K562 (cell line): ENCODE measurements at regions not wholly inside any gene's neighbourhood (a gene's known extent, or its start where the extent isn't known, plus 50 kb on each side); places are given as distances from the start of the nearest gene placed in this dataset.

Experiments
- ATAC-seq: fragments of 200-7000 bp; cut with Tn5 transposase; 3 replicates; pipeline ENCODE4 v1.9.1; 2020; ENCODE audit warnings: moderate library complexity
- BruUV-seq: library from RNA; stranded (reverse); fragments of 400-500 nt; replicated peaks from 2 replicates; lab custom pipeline; 2021; lab: Mats Ljungman, UMichigan
- CTCF ChIA-PET: fragments of 300-600 bp; formaldehyde crosslinking; extraction: SDS; loops from one replicate; lab custom pipeline; 2021; ENCODE audit warnings: low intra/inter-chr PET ratio; lab: Yijun Ruan, JAX
- POLR2A ChIA-PET: fragments of 300-600, 350-650 bp; sonication (Branson Sonifier 250); formaldehyde crosslinking; extraction: SDS; loops from one replicate; lab custom pipeline; 2021; ENCODE audit warnings: antibody characterized with exemption, inconsistent platforms; lab: Yijun Ruan, JAX
- DNase-seq, 4 experiments: peaks; one replicate each; pipeline versions ENCODE4 v3.0.0 to v3.0.0-alpha.2; 2011 to 2018; ENCODE audit warnings: low spot score in 3 of 4, mixed read lengths in 3 of 4; ENCODE audit errors: extremely low read depth in 1 of 4
- FAIRE-seq: peaks from 2 replicates; lab custom pipeline; 2011; peaks lifted over from hg19 to GRCh38; lab: Jason Lieb, UNC
- H2AFZ ChIP-seq: 2 replicates; pipeline ENCODE4 v1.6.0; 2011; ENCODE audit warnings: low read depth, low read length, control low read depth, inconsistent platforms
- H3K27ac ChIP-seq: fragments of 200-600 bp; 3 replicates; pipeline ENCODE4 v1.8.0; 2011; ENCODE audit warnings: low read depth, mild to moderate bottlenecking, control low read depth, inconsistent platforms, low read length, moderate library complexity, mixed read lengths; ENCODE audit errors: extremely low read depth
- H3K27me3 ChIP-seq, 2 experiments: fragments of 300-600 bp in 1 of 2; 2 replicates in 1 of 2; 3 replicates in 1 of 2; pipeline versions ENCODE4 v1.6.0 to v1.8.0; 2011; ENCODE audit warnings: inconsistent platforms in 2 of 2, low read length in 2 of 2, mild to moderate bottlenecking in 1 of 2, mixed read lengths in 1 of 2, moderate library complexity in 1 of 2; ENCODE audit not compliant: control insufficient read depth in 2 of 2, insufficient read depth in 2 of 2
- H3K36me3 ChIP-seq: fragments of 300-600 bp; 3 replicates; pipeline ENCODE4 v1.8.0; 2011; ENCODE audit warnings: mild to moderate bottlenecking, low read length, inconsistent platforms; ENCODE audit not compliant: control insufficient read depth, insufficient read depth
- H3K4me1 ChIP-seq, 2 experiments: fragments of 200-600 bp in 1 of 2; replicated peaks in 1 of 2; 2 replicates in 1 of 2; 3 replicates in 1 of 2; pipeline versions ENCODE4 v1.5.1 to v1.8.0; 2011; ENCODE audit warnings: inconsistent platforms in 2 of 2, low read length in 2 of 2, mild to moderate bottlenecking in 1 of 2, mixed read lengths in 1 of 2, moderate library complexity in 1 of 2; ENCODE audit not compliant: control insufficient read depth in 2 of 2, insufficient read depth in 2 of 2
- H3K4me2 ChIP-seq: 2 replicates; pipeline ENCODE4 v1.6.1; 2011; ENCODE audit warnings: low read length, control low read depth, inconsistent platforms, mixed read lengths; ENCODE audit not compliant: insufficient read depth
- H3K4me3 ChIP-seq: fragments of 200-600 bp; sonication (generic), shearing (Covaris generic); 2 replicates; pipeline ENCODE4 v1.5.1; 2016; ENCODE audit warnings: control low read depth, inconsistent platforms
- H3K79me2 ChIP-seq: fragments of 200-600 bp; 3 replicates; pipeline ENCODE4 v1.8.0; 2011; ENCODE audit warnings: low read length, inconsistent platforms; ENCODE audit not compliant: control insufficient read depth, insufficient read depth
- H3K9ac ChIP-seq, 2 experiments: 2 replicates each; pipeline versions ENCODE4 v1.6.0 to v1.6.1; 2011; ENCODE audit warnings: low read depth in 2 of 2, low read length in 2 of 2, control low read depth in 1 of 2, inconsistent platforms in 1 of 2, mild to moderate bottlenecking in 1 of 2, mixed read lengths in 1 of 2; ENCODE audit not compliant: insufficient read depth in 1 of 2
- H3K9me1 ChIP-seq: one replicate; pipeline ENCODE4 v1.6.0; 2011; ENCODE audit warnings: inconsistent platforms, mild to moderate bottlenecking, low read length, moderate library complexity; ENCODE audit not compliant: control insufficient read depth, insufficient read depth
- H3K9me3 ChIP-seq: replicated peaks from 2 replicates; pipeline ENCODE4 v1.5.1; 2011; ENCODE audit warnings: low read depth, low read length, inconsistent platforms; ENCODE audit not compliant: control insufficient read depth, insufficient read depth
- H4K20me1 ChIP-seq: replicated peaks from 2 replicates; pipeline ENCODE4 v1.6.1; 2011; ENCODE audit warnings: low read length, inconsistent platforms, mixed read lengths; ENCODE audit not compliant: control insufficient read depth, insufficient read depth
- E2F4 ChIP-seq: sonication (generic); formaldehyde crosslinking; IDR thresholded peaks from 2 replicates; pipeline ENCODE4 v1.8.0; 2022; ENCODE audit warnings: mild to moderate bottlenecking, low read depth, missing genetic modification reagents
- HNRNPH1 ChIP-seq: fragments of 200-400 bp; formaldehyde crosslinking; optimal IDR thresholded peaks from 2 replicates; pipeline ENCODE3; 2017; ENCODE audit warnings: low read depth, mild to moderate bottlenecking, low read length, moderate library complexity
- NRF1 ChIP-seq, 2 experiments: fragments of 450-650 bp; IDR thresholded peaks in 1 of 2; conservative IDR thresholded peaks in 1 of 2; 2 replicates each; pipeline ENCODE4 v1.6.1; 2014; ENCODE audit warnings: mild to moderate bottlenecking in 2 of 2
- SMAD2 ChIP-seq: fragments of 150-350 bp; IDR thresholded peaks from 2 replicates; pipeline ENCODE4 v1.6.1; 2014; ENCODE audit warnings: low read depth, mild to moderate bottlenecking, low read length
- SMC3 ChIP-seq: conservative IDR thresholded peaks from 2 replicates; pipeline ENCODE4 v1.6.1; 2011; ENCODE audit warnings: low read depth, low read length, improper control_type of control experiment; ENCODE audit not compliant: insufficient read depth
- THRA ChIP-seq: fragments of 450-650 bp; IDR thresholded peaks from 2 replicates; pipeline ENCODE4 v1.6.1; 2017; ENCODE audit warnings: mild to moderate bottlenecking, moderate library complexity
- YBX1 ChIP-seq: fragments of 450-650 bp; IDR thresholded peaks from 2 replicates; pipeline ENCODE4 v1.7.1; 2016; ENCODE audit warnings: mild to moderate bottlenecking
- YY1 ChIP-seq, 3 experiments: IDR thresholded peaks; 2 replicates each; pipeline ENCODE4 v1.6.1; 2011; ENCODE audit warnings: low read length in 2 of 3, mild to moderate bottlenecking in 2 of 3, moderate library complexity in 2 of 3, borderline replicate concordance in 1 of 3, control low read depth in 1 of 3, low read depth in 1 of 3; ENCODE audit not compliant: insufficient read depth in 3 of 3, insufficient replicate concordance in 2 of 3, control insufficient read depth in 1 of 3, insufficient read length in 1 of 3; ENCODE audit errors: extremely low read depth in 1 of 3
- ZBTB5 ChIP-seq: fragments of 450-650 bp; IDR thresholded peaks from 2 replicates; pipeline ENCODE4 v1.6.1; 2017; ENCODE audit warnings: antibody characterized with exemption
- ZFX ChIP-seq: sonication (generic); formaldehyde crosslinking; IDR thresholded peaks from 2 replicates; pipeline ENCODE4 v1.8.0; 2022; ENCODE audit warnings: mild to moderate bottlenecking, missing genetic modification reagents, moderate library complexity
- ZNF316 ChIP-seq: fragments of 450-650 bp; IDR thresholded peaks from 2 replicates; pipeline ENCODE4 v1.6.1; 2016
- ZNF354B ChIP-seq: fragments of 250-450 bp; sonication (Bioruptor Pico); IDR thresholded peaks from 2 replicates; pipeline ENCODE4 v1.4.0; 2020
- ZNF57 ChIP-seq: fragments of 450-650 bp; formaldehyde crosslinking; IDR thresholded peaks from 2 replicates; pipeline ENCODE4 v1.4.0; 2020; ENCODE audit warnings: mild to moderate bottlenecking, moderate library complexity
- ZNF644 ChIP-seq: fragments of 200-800 bp; sonication (Bioruptor generic); IDR thresholded peaks from 2 replicates; pipeline ENCODE4 v1.6.1; 2016; ENCODE audit warnings: low read depth, missing genetic modification characterization, missing compliant biosample characterization
- ZNF77 ChIP-seq: fragments of 250-450 bp; sonication (Bioruptor Pico); IDR thresholded peaks from 2 replicates; pipeline ENCODE4 v1.5.0; 2020
- in situ Hi-C: fragments of 300-500 bp; cut with MboI; formaldehyde crosslinking; loops from 4 replicates; pipeline ENCODE4 v1.15.0; 2018; ENCODE audit warnings: inconsistent platforms, mixed read lengths
- intact Hi-C: fragments of 100-400 bp; cut with micrococcal nuclease; formaldehyde crosslinking; loops from 2 replicates; pipeline ENCODE4 v1.14.2; 2022

- Histone ChIP-seq H2AFZ (no peak overlapping the region), H3K4me3 (no peak overlapping the region), H3K9ac (no peak overlapping the region), H3K36me3 (no peaks in the 10 kb centered on the region), H3K27me3 (no peaks in the 10 kb centered on the region), H3K4me2 (no peak overlapping the region), H4K20me1 (no peaks in the 10 kb centered on the region), H3K79me2 (no peaks in the 10 kb centered on the region), H3K9me1 (no peaks in the 10 kb centered on the region), H3K27ac (no peak overlapping the region), H3K4me1 (no peaks in the 10 kb centered on the region), H3K9me3 (no peaks in the 10 kb centered on the region)
- ATAC-seq (no peak), DNase-seq (no peak), FAIRE-seq (no peak)
- ChIA-PET POLR2A (no interaction called here), CTCF (no interaction called here)
- in situ Hi-C loops, result no loop called here
- TF ChIP-seq NRF1 (conservative IDR thresholded peaks at IDR 0.05 in 1 of 2, IDR thresholded peaks at IDR 0.05 in 1 of 2), result no peak
- TF ChIP-seq THRA, result no peak
- TF ChIP-seq E2F4 (CRISPR knock-in tag), result no peak
- no peak for TF ChIP-seq ZNF77 (CRISPR knock-in tag)
- TF ChIP-seq ZNF354B (CRISPR knock-in tag), result no peak
- no peak for TF ChIP-seq SMC3
- TF ChIP-seq SMAD2, result no peak
- no peak for TF ChIP-seq ZBTB5
- TF ChIP-seq YBX1, result no peak
- TF ChIP-seq HNRNPH1, result no peak
- no peak for TF ChIP-seq YY1 (IDR thresholded peaks at IDR 0.05; ENCODE audit: borderline replicate concordance in 1 of 3, control insufficient read depth in 1 of 3, extremely low read depth in 1 of 3, insufficient read depth in 3 of 3, insufficient read length in 1 of 3, insufficient replicate concordance in 2 of 3, low read depth in 1 of 3, low read length in 2 of 3)
- no peak for TF ChIP-seq ZFX (CRISPR knock-in tag)
- no peak for TF ChIP-seq ZNF57 (CRISPR knock-in tag)
- TF ChIP-seq ZNF316, result no peak
- no peak for TF ChIP-seq ZNF644 (tag)
- BruUV-seq, result no TSS peak
- intact Hi-C loops, result no loop called here
These were observed 406.9 kb upstream of the ADAMTS9 start for GRCh38 chr3:65094723-65095122.
